D721Med (cell line): ENCODE measurements at regions not wholly inside any gene's neighbourhood (a gene's known extent, or its start where the extent isn't known, plus 50 kb on each side); places are given as distances from the start of the nearest gene placed in this dataset.

Experiments
- DNase-seq: peaks from one replicate; pipeline ENCODE4 v3.0.0; 2011; ENCODE audit warnings: low spot score; ENCODE audit not compliant: insufficient read length
- FAIRE-seq: peaks from 2 replicates; lab custom pipeline; 2011; peaks lifted over from hg19 to GRCh38; lab: Jason Lieb, UNC
- TF ChIP-seq, protein P1 (sequence below): IDR thresholded peaks from 2 replicates; pipeline ENCODE4 v1.5.1; 2012; ENCODE audit warnings: mild to moderate bottlenecking, control low read depth; ENCODE audit not compliant: insufficient read depth; ENCODE audit errors: missing control alignments

- TF ChIP-seq, protein P1, sequence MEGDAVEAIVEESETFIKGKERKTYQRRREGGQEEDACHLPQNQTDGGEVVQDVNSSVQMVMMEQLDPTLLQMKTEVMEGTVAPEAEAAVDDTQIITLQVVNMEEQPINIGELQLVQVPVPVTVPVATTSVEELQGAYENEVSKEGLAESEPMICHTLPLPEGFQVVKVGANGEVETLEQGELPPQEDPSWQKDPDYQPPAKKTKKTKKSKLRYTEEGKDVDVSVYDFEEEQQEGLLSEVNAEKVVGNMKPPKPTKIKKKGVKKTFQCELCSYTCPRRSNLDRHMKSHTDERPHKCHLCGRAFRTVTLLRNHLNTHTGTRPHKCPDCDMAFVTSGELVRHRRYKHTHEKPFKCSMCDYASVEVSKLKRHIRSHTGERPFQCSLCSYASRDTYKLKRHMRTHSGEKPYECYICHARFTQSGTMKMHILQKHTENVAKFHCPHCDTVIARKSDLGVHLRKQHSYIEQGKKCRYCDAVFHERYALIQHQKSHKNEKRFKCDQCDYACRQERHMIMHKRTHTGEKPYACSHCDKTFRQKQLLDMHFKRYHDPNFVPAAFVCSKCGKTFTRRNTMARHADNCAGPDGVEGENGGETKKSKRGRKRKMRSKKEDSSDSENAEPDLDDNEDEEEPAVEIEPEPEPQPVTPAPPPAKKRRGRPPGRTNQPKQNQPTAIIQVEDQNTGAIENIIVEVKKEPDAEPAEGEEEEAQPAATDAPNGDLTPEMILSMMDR, result no peak
- no peak for DNase-seq
- no peak for FAIRE-seq
Observed at GRCh38 chr5:6026766-6027406, 351.5 kb downstream of the MED10 start.

- DNase-seq (no peak), FAIRE-seq (no peak)
- TF ChIP-seq, protein P1, result no peak
Observed at GRCh38 chr5:6019612-6020011, 358.7 kb downstream of the MED10 start.

GRCh38 chr5:6013506-6013905 lies 364.8 kb downstream of the MED10 start:
- FAIRE-seq, result no peak
- TF ChIP-seq, protein P1, result no peak
- DNase-seq, result no peak

GRCh38 chr5:6011199-6011598 lies 367.1 kb downstream of the MED10 start:
- no peak for FAIRE-seq
- TF ChIP-seq, protein P1, result no peak

DNA sequence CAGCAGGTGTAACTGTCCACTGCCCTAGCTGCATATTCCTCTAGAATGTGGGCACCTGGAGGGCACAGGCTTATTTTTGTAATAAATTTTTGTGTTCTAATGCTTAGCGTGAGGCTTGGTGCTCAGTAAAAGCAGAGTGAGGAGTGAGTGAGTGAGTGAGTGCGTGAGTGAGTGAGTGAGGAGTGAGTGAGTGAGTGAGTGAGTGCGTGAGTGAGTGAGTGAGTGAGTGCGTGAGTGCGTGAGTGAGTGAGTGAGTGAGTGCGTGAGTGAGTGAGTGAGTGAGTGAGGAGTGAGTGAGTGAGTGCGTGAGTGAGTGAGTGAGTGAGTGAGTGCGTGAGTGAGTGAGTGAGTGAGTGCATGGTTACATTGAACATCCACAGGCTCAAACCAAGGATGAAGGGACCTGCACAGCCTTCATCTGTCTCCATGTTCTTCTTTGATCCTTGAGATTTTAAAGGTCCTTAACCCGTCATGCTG lies 371.5 kb downstream of the MED10 start:
- no peak for DNase-seq
- TF ChIP-seq, protein P1, result no peak
- FAIRE-seq, result no peak

More at GRCh38 chr5:6011199-6011598, 367.1 kb downstream of the MED10 start:
- DNase-seq, result no peak

DNA sequence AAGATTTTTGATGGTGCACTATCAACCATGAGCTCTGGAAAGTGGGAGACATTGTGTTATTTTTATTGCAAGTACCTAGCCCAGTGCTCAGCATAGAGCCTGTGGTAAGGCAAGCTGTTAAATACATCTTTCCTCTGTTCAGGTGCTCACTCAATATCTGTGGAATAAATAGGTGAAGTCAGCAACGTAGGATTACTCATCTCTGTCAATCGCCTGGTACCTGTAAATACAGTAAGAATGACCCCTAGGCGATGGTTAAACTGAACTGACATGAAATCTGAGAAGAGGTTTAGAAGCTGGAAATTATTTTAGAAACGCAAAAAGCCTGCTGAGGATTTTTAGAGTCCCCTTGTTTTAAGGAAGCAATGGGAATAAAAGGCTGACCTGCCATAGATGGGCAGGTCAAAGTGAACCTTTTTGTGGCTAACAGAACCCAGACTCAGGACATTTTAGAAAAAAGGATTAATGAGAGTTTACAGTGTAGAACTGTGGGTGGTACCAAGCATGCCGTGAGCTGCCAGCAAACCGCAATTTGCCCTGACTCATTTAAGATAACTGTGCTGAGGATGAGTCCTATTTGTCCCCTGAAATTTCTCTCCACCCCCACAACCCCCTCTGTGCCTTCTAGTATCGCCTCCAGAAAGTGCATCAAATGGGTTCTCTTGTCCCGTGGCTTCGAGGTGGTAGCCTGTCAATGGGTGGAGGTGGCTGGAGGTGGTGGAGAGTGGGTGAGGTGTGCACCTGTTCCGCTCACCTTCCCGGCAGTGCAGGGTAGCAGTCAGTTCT lies 375.1 kb downstream of the MED10 start:
- TF ChIP-seq, protein P1, result no peak
- FAIRE-seq (no peak), DNase-seq (no peak)
